HepG2 (cell line): ENCODE measurements at regions not wholly inside any gene's neighbourhood (a gene's known extent, or its start where the extent isn't known, plus 50 kb on each side); places are given as distances from the start of the nearest gene placed in this dataset.

Experiments
- ATAC-seq: fragments of 200-7000 bp; cut with Tn5 transposase; 3 replicates; pipeline ENCODE4 v1.9.1; 2020; ENCODE audit warnings: mild to moderate bottlenecking, moderate library complexity
- BruUV-seq: library from RNA; stranded (reverse); fragments of 400-500 nt; replicated peaks from 2 replicates; lab custom pipeline; 2021; lab: Mats Ljungman, UMichigan
- CTCF ChIA-PET: fragments of 300-600 bp; formaldehyde crosslinking; extraction: SDS; loops from one replicate; lab custom pipeline; 2021; ENCODE audit warnings: low total read pairs, inconsistent platforms, low intra/inter-chr PET ratio; lab: Yijun Ruan, JAX
- POLR2A ChIA-PET: fragments of 350-600 bp; sonication (Branson Sonifier 250); formaldehyde crosslinking; loops from one replicate; lab custom pipeline; 2020; ENCODE audit warnings: antibody characterized with exemption, inconsistent platforms; lab: Yijun Ruan, JAX
- DNase-seq: peaks from one replicate; pipeline ENCODE4 v3.0.0-alpha.2; 2015; ENCODE audit warnings: low spot score
- FAIRE-seq: peaks from 3 replicates; lab custom pipeline; 2011; peaks lifted over from hg19 to GRCh38; lab: Jason Lieb, UNC
- H2AFZ ChIP-seq: one replicate; pipeline ENCODE4 v1.6.1; 2011; ENCODE audit warnings: low read length, inconsistent platforms
- H3K27ac ChIP-seq: fragments of 300-600 bp; 3 replicates; pipeline ENCODE4 v1.8.0; 2011; ENCODE audit warnings: mixed run types, mild to moderate bottlenecking, mixed read lengths, low read length, inconsistent platforms; ENCODE audit not compliant: insufficient read depth; ENCODE audit errors: extremely low read length
- H3K27me3 ChIP-seq, 2 experiments: fragments of 200-600 bp in 1 of 2; 2 replicates in 1 of 2; 3 replicates in 1 of 2; pipeline versions ENCODE4 v1.6.0 to v1.8.0; 2011; ENCODE audit warnings: low read length in 2 of 2, mild to moderate bottlenecking in 2 of 2, moderate library complexity in 2 of 2, inconsistent platforms in 1 of 2; ENCODE audit not compliant: insufficient read depth in 2 of 2, control insufficient read depth in 1 of 2
- H3K36me3 ChIP-seq, 2 experiments: fragments of 200-600 bp in 1 of 2; replicated peaks in 1 of 2; 2 replicates in 1 of 2; 3 replicates in 1 of 2; pipeline versions ENCODE4 v1.5.1 to v1.8.0; 2011; ENCODE audit warnings: low read length in 2 of 2, inconsistent platforms in 1 of 2; ENCODE audit not compliant: insufficient read depth in 2 of 2, control insufficient read depth in 1 of 2
- H3K4me1 ChIP-seq: 2 replicates; pipeline ENCODE4 v1.5.1; 2012; ENCODE audit warnings: low read length, inconsistent platforms; ENCODE audit not compliant: insufficient read depth
- H3K4me2 ChIP-seq: 2 replicates; pipeline ENCODE4 v1.6.0; 2011; ENCODE audit warnings: low read depth, low read length, inconsistent platforms
- H3K4me3 ChIP-seq, 3 experiments: fragments of 200-600 bp in 1 of 3; sonication (generic), shearing (Covaris generic) in 1 of 3; replicated peaks in 1 of 3; 2 replicates each; pipeline ENCODE4 v1.5.1; 2011 to 2016; ENCODE audit warnings: low read length in 3 of 3, inconsistent platforms in 2 of 3, low read depth in 2 of 3, mild to moderate bottlenecking in 2 of 3, control low read depth in 1 of 3, mixed read lengths in 1 of 3; ENCODE audit not compliant: insufficient read depth in 1 of 3
- H3K79me2 ChIP-seq: one replicate; pipeline ENCODE4 v1.6.1; 2011; ENCODE audit warnings: low read length, inconsistent platforms; ENCODE audit not compliant: insufficient read depth
- H3K9ac ChIP-seq: 2 replicates; pipeline ENCODE4 v1.6.0; 2011; ENCODE audit warnings: mild to moderate bottlenecking, low read depth, low read length, inconsistent platforms; ENCODE audit not compliant: insufficient read depth
- H3K9me3 ChIP-seq: 2 replicates; pipeline ENCODE4 v1.5.1; 2012; ENCODE audit warnings: mild to moderate bottlenecking, low read length
- H4K20me1 ChIP-seq: 2 replicates; pipeline ENCODE4 v1.6.0; 2011; ENCODE audit warnings: inconsistent platforms, mild to moderate bottlenecking, low read length, moderate library complexity; ENCODE audit not compliant: insufficient read depth
- ETV6 ChIP-seq: sonication (generic); formaldehyde crosslinking; conservative IDR thresholded peaks from 2 replicates; pipeline ENCODE4 v1.4.0; 2020; ENCODE audit warnings: missing genetic modification reagents
- GPN1 ChIP-seq: sonication (generic); formaldehyde crosslinking; IDR thresholded peaks from 2 replicates; pipeline ENCODE4 v1.5.1; 2020; ENCODE audit warnings: missing genetic modification reagents, borderline replicate concordance
- KAT2B ChIP-seq: fragments of 150-350 bp; IDR thresholded peaks from 2 replicates; pipeline ENCODE4 v1.6.1; 2014; ENCODE audit warnings: low read depth, low read length, borderline replicate concordance
- KLF15 ChIP-seq: sonication (generic); formaldehyde crosslinking; IDR thresholded peaks from 2 replicates; pipeline ENCODE4 v1.8.1; 2023; ENCODE audit warnings: borderline replicate concordance, mild to moderate bottlenecking, inconsistent platforms, missing genetic modification reagents, mixed read lengths
- RBM39 ChIP-seq: fragments of 200-400 bp; formaldehyde crosslinking; IDR thresholded peaks from one replicate; pipeline ENCODE4 v1.6.1; 2018; ENCODE audit warnings: antibody characterized with exemption, mild to moderate bottlenecking, low read depth, low read length; ENCODE audit not compliant: poor library complexity, severe bottlenecking
- TBX3 ChIP-seq: fragments of 450-650 bp; IDR thresholded peaks from 2 replicates; pipeline ENCODE4 v1.6.1; 2017; ENCODE audit warnings: antibody characterized with exemption, mild to moderate bottlenecking, inconsistent platforms, borderline replicate concordance
- TRIM24 ChIP-seq: sonication (generic); formaldehyde crosslinking; IDR thresholded peaks from 2 replicates; pipeline ENCODE4 v1.8.0; 2022; ENCODE audit warnings: mild to moderate bottlenecking, missing genetic modification reagents
- ZNF3 ChIP-seq: IDR thresholded peaks from 2 replicates; pipeline ENCODE4 v1.7.0; 2017; ENCODE audit warnings: inconsistent platforms
- ZNF317 ChIP-seq: sonication (generic); formaldehyde crosslinking; IDR thresholded peaks from 2 replicates; pipeline ENCODE4 v1.5.0; 2020; ENCODE audit warnings: mild to moderate bottlenecking, missing genetic modification reagents
- ZNF530 ChIP-seq: sonication (generic); formaldehyde crosslinking; IDR thresholded peaks from 2 replicates; pipeline ENCODE4 v1.5.0; 2020; ENCODE audit warnings: low read depth, mild to moderate bottlenecking, missing genetic modification reagents
- ZNF660 ChIP-seq: sonication (generic); formaldehyde crosslinking; IDR thresholded peaks from 2 replicates; pipeline ENCODE4 v1.5.1; 2020; ENCODE audit warnings: mild to moderate bottlenecking, low read depth, missing genetic modification reagents, borderline replicate concordance
- ZNF850 ChIP-seq: sonication (generic); formaldehyde crosslinking; conservative IDR thresholded peaks from 2 replicates; pipeline ENCODE4 v1.9.0; 2021; ENCODE audit warnings: mild to moderate bottlenecking, missing genetic modification reagents
- WGBS: methylation state at CpG from one replicate; pipeline ENCODE4 v1.1.6; 2017; ENCODE audit warnings: low lambda C conversion rate; 5-methylcytosine and 5-hydroxymethylcytosine counted together
- in situ Hi-C: cut with HindIII; loops from 2 replicates; pipeline ENCODE4 v1.10.0; 2017; ENCODE audit warnings: low pct_unique_long_range_greater_than_20kb; ENCODE audit not compliant: extremely low pct_ligation_motif_present
- intact Hi-C: fragments of 100-400 bp; cut with micrococcal nuclease; formaldehyde crosslinking; loops from one replicate; pipeline ENCODE4 v1.10.0; 2022; ENCODE audit not compliant: unreplicated experiment
- TF ChIP-seq, protein P1 (sequence below): sonication (generic); formaldehyde crosslinking; IDR thresholded peaks from 2 replicates; pipeline ENCODE4 v1.4.0; 2020; ENCODE audit warnings: mild to moderate bottlenecking, low read depth, missing genetic modification reagents
- TF ChIP-seq, protein P2 (sequence below): sonication (generic); formaldehyde crosslinking; IDR thresholded peaks from 2 replicates; pipeline ENCODE4 v1.4.0; 2020; ENCODE audit warnings: missing genetic modification reagents
- TF ChIP-seq, protein P3 (sequence below): sonication (generic); formaldehyde crosslinking; IDR thresholded peaks from 2 replicates; pipeline ENCODE4 v1.9.0; 2022; ENCODE audit warnings: missing genetic modification reagents, mild to moderate bottlenecking, borderline replicate concordance

DNA sequence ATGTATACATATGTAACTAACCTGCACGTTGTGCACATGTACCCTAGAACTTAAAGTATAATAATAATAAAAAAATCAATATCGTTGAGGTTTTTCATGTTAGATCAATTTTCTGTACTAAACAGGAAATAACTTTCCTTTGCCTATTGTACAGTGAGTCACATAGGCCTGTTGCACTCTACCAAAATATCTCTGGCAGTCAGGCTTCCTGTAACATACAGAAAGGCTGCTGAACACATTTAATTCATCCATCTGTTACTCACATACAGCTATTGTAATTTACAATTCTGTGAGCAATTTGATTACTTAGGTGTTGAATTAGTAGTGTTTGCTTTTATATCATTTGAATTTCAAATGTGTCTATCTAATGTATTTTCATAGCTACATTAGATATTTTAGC is 427.8 kb downstream of the TMA16 start:
- Histone ChIP-seq H3K27ac (no peak overlapping the region), H3K36me3 (no peaks in the 10 kb centered on the region), H3K4me3 (no peak overlapping the region), H3K79me2 (no peaks in the 10 kb centered on the region), H3K4me2 (no peak overlapping the region), H3K4me1 (no peaks in the 10 kb centered on the region), H3K9me3 (no peaks in the 10 kb centered on the region), H4K20me1 (no peaks in the 10 kb centered on the region), H2AFZ (no peak overlapping the region), H3K9ac (no peak overlapping the region), H3K27me3 (no peaks in the 10 kb centered on the region; a peak in 1 of 5 replicates)
- BruUV-seq, result no TSS peak
- intact Hi-C loops (no loop called here), in situ Hi-C loops (no loop called here)
- no peak for DNase-seq
- WGBS, result 2% methylated on average over 2 of the region's 2 CpGs
- TF ChIP-seq, protein P1, sequence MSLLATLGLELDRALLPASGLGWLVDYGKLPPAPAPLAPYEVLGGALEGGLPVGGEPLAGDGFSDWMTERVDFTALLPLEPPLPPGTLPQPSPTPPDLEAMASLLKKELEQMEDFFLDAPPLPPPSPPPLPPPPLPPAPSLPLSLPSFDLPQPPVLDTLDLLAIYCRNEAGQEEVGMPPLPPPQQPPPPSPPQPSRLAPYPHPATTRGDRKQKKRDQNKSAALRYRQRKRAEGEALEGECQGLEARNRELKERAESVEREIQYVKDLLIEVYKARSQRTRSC (CRISPR knock-in tag), result no peak
- TF ChIP-seq TRIM24 (CRISPR knock-in tag), result no peak
- TF ChIP-seq ZNF850 (CRISPR knock-in tag), result no peak
- no peak for TF ChIP-seq ETV6 (CRISPR knock-in tag)
- no peak for TF ChIP-seq ZNF3 (CRISPR knock-in tag)
- TF ChIP-seq, protein P2, sequence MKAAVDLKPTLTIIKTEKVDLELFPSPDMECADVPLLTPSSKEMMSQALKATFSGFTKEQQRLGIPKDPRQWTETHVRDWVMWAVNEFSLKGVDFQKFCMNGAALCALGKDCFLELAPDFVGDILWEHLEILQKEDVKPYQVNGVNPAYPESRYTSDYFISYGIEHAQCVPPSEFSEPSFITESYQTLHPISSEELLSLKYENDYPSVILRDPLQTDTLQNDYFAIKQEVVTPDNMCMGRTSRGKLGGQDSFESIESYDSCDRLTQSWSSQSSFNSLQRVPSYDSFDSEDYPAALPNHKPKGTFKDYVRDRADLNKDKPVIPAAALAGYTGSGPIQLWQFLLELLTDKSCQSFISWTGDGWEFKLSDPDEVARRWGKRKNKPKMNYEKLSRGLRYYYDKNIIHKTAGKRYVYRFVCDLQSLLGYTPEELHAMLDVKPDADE (CRISPR knock-in tag), result no peak
- TF ChIP-seq TBX3, result no peak
- no peak for TF ChIP-seq RBM39
- TF ChIP-seq ZNF317 (CRISPR knock-in tag), result no peak
- no peak for TF ChIP-seq ZNF530 (CRISPR knock-in tag)
- TF ChIP-seq, protein P3, sequence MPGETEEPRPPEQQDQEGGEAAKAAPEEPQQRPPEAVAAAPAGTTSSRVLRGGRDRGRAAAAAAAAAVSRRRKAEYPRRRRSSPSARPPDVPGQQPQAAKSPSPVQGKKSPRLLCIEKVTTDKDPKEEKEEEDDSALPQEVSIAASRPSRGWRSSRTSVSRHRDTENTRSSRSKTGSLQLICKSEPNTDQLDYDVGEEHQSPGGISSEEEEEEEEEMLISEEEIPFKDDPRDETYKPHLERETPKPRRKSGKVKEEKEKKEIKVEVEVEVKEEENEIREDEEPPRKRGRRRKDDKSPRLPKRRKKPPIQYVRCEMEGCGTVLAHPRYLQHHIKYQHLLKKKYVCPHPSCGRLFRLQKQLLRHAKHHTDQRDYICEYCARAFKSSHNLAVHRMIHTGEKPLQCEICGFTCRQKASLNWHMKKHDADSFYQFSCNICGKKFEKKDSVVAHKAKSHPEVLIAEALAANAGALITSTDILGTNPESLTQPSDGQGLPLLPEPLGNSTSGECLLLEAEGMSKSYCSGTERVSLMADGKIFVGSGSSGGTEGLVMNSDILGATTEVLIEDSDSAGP (CRISPR knock-in tag), result no peak
- TF ChIP-seq ZNF660 (CRISPR knock-in tag), result no peak
- TF ChIP-seq GPN1 (CRISPR knock-in tag), result no peak
- TF ChIP-seq KAT2B, result no peak
- no peak for TF ChIP-seq KLF15
- ChIA-PET CTCF (no interaction called here), POLR2A (no interaction called here)
- FAIRE-seq, result no peak
- no peak for ATAC-seq
